Activated CD4-positive, alpha-beta T cell treated with anti-CD3 and anti-CD28 coated beads, Interleukin-2, Interleukin-6, amounts not matched to agents 100 ng/mL and 50 ng/mL, durations not matched to agents 16 hours and 8 hours (primary cell): ENCODE measurements at regions not wholly inside any gene's neighbourhood (a gene's known extent, or its start where the extent isn't known, plus 50 kb on each side); places are given as distances from the start of the nearest gene placed in this dataset.

Experiments
- DNase-seq: peaks from one replicate; pipeline ENCODE4 v3.0.0-alpha.2; 2020

DNA sequence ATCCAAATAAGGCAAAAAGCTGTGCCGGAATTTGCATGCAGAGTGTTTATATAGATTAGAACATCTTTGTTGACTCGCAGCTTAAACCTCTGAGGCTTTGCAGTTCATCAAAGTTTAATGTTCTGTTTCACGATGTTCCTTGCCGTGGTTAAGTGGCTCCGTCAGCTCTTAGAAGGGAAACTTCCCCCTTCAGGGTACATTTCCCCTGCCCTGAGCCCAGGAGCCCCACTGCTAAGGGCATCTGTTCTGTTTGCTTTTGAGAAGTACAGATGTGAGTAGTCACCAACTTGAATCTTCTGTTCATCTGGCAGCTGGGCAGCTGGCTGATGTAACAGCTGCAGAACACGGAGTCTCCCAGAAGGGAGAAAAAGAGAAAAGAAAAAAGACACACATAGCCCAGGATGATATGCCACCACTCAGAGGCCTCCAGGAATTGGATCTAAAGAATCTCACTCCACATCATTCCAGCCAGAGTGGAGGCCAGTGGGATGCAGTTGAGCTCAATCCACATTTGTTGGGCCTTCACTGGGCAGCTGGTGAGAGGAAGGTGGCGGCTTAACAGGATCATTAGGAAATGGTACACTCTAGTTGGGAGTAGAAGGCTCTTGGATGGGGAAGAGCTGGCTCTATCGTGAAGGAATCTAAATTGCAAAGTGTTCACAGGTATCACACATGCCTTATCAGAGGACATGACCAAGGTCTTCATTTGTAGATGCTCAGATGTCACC, 178.7 kb upstream of the RBPJ start:
- DNase-seq: no peak

GRCh38 chr4:26144526-26145155, 176.2 kb upstream of the RBPJ start:
- DNase-seq: no peak

- DNase-seq: no peak
These were observed 175.6 kb upstream of the RBPJ start for GRCh38 chr4:26145212-26145611.

DNA sequence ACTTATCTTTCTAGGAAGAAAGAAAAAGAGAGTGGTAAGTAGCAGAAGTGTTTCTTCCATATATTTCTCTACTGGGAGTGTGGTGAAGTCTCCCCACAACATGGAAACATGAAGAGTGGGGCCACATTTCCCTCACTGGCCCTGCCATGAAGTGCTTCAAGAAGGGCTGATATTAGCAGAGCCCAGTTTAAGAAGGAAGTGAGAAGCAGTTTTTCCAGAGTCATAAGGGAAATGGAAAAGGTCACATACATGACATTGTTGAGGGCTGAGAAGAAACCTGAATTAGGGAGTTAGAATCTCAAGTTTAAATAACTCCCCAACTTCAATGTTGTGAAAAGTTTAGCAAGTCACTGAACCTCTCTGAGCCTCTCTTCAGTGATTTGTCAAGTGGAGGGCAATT, 171.9 kb upstream of the RBPJ start:
- DNase-seq: no peak

- DNase-seq: no peak
These were observed 169.9 kb upstream of the RBPJ start for GRCh38 chr4:26150948-26151347.

GRCh38 chr4:26151615-26152014, 169.2 kb upstream of the RBPJ start:
- DNase-seq: no peak

GRCh38 chr4:26152056-26152455, 168.8 kb upstream of the RBPJ start:
- DNase-seq: no peak

GRCh38 chr4:26157541-26157940, 163.3 kb upstream of the RBPJ start:
- no peak for DNase-seq

- no peak for DNase-seq
These were observed 160.2 kb upstream of the RBPJ start for GRCh38 chr4:26160591-26160990.

- no peak for DNase-seq
These were observed 159.6 kb upstream of the RBPJ start for GRCh38 chr4:26161030-26161824.

DNA sequence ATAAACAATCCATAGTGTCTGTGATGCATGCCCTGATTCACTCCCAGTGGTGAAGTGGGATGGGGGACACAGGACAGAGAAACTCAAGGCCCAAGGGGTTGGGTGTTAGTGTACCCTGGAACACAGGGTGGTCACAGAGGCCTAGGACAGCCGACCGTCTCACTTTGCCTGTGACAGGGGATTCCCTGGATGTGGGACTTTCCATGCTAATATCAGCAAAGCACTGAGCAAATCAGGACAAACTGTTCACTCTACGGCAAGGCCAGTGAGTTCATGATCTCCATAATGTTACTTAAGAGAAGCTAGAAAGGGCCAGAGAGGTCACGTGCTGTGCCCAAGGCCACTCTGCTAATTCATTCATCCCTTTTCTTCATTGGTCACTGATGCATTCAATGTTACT, 158.7 kb upstream of the RBPJ start:
- DNase-seq: no peak

GRCh38 chr4:26163425-26164362, 157.1 kb upstream of the RBPJ start:
- no peak for DNase-seq

DNA sequence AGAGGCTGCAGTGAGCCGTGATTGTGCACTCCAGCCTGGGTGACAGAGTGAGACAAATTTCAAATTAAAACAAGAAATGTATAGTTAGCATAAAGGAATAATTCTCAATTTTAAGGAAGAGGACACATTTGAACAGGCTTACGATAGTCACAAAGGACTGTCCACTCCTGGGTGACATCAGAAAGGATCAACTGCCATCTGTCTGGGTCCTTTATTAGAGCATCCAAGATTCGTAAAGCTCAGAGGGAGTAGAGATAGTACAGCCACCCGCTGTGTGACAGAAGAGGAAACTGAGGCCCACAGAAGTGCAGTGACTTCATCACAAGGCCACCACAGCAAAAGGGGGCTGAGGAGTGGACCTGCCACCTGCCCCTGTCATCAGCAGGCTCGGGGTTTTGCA, 149.3 kb upstream of the RBPJ start:
- DNase-seq: no peak

- no peak for DNase-seq
These were observed 148.9 kb upstream of the RBPJ start for GRCh38 chr4:26171941-26172340.

DNA sequence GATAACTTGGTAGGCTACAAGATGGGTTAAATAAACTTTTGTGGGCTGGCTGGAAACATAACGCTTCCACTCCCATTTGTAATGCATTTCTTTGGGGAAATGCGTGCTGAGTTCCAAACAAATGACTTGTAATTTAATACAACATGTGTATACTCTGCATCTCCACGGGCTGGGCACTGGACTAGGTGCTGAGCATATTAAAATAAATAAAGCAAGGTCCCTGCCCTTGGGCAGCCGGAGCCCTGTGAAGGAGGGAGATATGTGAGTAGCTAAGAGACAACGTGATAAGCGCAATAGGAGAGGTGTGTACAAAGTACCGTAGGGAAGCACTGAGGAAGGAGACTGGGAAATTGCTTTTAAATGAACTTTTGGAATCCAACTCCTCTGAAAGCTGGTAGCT, 147.2 kb upstream of the RBPJ start:
- no peak for DNase-seq

GRCh38 chr4:26174027-26174426, 146.8 kb upstream of the RBPJ start:
- DNase-seq: no peak

DNA sequence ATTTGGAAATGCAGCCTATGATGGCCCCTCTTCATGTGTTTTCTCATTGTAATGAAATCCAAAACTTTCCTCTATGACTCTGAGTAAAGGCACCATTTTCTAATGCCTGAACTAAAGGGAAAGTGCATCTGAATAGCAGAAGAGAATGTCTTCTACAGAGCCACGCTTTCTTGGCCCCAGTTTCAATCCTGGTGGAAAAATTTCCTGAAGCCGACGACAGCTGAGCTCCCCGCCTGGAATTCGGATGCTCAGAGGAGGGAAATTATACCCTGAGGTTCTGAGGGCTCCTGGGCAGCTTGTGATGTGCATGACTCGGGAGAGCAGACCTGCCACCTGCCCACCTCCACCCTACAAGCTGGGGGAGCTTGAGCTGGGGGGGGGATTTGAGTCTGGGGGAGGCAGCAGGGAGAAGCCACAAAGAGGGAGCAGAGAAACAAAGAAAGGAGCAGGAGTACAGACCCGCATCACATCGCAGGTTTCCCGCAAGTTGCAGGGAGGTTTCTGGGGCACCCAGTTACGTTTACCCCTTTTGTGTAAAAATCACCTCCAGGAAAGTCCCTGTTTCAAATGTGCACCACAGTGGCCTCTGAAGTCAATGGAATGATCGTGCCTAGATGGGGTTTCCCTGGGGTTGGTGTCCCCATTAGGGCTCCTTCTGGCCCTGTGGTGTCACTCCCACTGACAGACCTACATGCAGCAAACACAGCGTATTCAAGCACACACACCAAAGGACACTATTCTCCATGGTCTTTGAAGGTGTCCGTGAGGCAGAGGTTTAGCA, 145.6 kb upstream of the RBPJ start:
- peak; percentile 27 for DNase-seq

DNA sequence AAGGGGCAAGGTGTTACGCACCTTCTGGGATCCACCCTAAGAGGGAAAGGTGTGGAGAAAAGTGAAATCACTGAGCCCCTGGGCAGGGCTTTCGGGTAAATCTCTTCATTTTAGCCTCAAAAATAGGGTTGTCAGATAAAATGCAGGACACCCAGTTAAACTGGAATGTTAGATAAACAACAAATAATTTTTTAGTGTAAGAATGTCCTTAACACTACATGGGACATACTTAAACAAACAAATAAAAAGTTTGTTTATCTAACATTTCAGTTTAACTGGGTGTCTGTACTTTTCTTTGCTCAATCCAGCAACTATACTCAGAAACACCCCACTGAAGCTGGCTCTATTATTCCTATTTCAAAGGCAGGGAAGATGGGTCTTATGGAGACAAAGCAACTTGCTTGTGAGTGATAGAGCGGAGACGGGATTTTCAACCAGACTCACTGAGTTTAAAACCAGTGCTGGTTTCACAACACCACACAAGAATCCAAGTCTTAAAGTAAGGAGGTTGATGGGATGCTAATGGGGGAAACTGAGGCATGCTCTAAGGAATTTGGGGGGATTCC, 144.8 kb upstream of the RBPJ start:
- no peak for DNase-seq

DNA sequence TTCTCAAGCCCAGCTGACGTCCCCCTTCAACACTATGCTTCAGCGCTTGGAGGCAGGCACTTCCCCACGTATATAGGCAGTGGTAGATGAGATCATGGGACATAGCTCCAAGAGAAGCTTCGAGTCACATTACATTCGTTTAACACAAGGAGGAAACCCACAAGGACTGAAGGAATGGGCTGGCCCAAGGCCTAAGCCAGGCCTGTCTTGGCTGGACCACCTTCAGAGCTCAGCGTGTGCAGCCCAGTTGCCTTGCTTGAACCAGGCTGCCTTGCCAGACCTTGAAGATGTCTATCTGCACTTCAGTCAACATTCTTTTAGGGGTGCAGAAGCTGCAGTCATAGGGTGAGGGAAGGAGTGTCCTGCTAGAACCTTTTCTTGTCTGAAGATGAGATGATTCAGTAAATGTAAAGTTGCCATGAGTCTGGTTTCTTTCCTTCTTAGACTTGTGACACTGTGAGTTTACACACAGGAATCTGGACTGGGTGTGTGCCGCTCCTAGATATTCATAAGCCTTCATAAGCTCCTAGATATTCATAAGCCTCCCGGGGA, 144.1 kb upstream of the RBPJ start:
- DNase-seq: no peak

DNA sequence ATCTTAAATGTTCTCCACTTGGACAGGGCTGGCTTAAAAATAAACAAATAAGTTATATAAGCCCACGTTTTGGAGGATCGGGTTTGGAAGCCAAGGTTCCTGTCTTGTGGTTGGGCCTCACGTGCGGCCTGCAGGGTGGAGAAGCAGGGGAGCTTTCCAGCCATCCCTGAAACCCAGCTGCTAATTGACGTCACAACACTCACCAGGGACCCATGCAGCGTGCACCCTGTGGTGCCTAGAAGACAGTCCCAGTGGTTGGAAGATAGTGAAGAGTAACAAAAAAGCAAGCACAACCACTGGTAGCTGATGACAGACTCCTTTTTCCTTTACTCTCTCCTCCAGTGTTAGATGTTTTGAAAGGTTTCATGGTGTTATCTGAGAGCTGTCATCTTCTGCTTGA, 142.0 kb upstream of the RBPJ start:
- DNase-seq: no peak

DNA sequence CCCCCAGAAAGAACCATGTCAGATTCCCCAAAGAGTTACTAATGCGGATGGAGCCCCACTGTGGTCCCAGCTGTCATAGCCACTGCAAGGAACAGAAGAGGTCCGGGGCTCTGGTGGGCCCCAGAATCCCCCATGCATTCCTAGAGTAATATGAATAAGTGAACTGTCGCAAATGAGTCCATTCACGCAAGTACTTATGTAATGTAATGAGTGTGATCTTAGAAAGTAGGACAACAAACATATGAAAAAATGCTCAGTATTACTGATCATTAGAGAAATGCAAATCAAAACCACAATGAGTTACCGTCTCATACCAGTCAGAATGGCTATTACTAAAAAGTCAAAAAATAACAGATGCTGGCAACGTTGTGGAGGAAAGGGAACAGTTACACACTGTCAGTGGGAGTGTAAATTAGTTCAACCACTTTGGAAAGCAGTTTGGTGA, 141.5 kb upstream of the RBPJ start:
- DNase-seq: peak; percentile 34
